ENCODE measurements at regions not wholly inside any gene's neighbourhood (a gene's known extent, or its start where the extent isn't known, plus 50 kb on each side); places are given as distances from the start of the nearest gene placed in this dataset.

- H3K27me3 Mint-ChIP-seq (ENCODE audit: low read depth in 2 of 2) = no peaks in the 10 kb centered on the region
- intact Hi-C loops (cut with micrococcal nuclease) = no loop called here
- 95% methylated on average over 1 of the region's 2 CpGs for WGBS (ENCODE audit: insufficient coverage)
These were observed 526.9 kb upstream of the VSTM2A start for GRCh38 chr7:54015251-54015650.

GRCh38 chr7:54037873-54038272 lies 504.3 kb upstream of the VSTM2A start:
- H3K9me3 ChIP-seq (ENCODE audit: control insufficient read depth, insufficient read depth, low read length) = peaks cover 14% of the 10 kb centered on the region
- ATAC-seq = no peak
- H3K27ac ChIP-seq (ENCODE audit: low read length) = no peak overlapping the region
- H3K4me1 ChIP-seq (ENCODE audit: control insufficient read depth, insufficient read depth, low read length) = no peaks in the 10 kb centered on the region
- H3K27ac Mint-ChIP-seq = no peak overlapping the region
- no peak overlapping the region for H3K4me3 Mint-ChIP-seq
- H3K36me3 Mint-ChIP-seq = peaks cover 18% of the 10 kb centered on the region
- no peaks in the 10 kb centered on the region for H3K27me3 ChIP-seq (ENCODE audit: control insufficient read depth, insufficient read depth, low read length)
- no peaks in the 10 kb centered on the region for H3K36me3 ChIP-seq (ENCODE audit: control insufficient read depth, insufficient read depth, low read length)
- H3K4me3 ChIP-seq (ENCODE audit: low read length) = no peak overlapping the region
- no peak for DNase-seq
- 93% methylated on average over 1 of the region's 1 CpG for WGBS (ENCODE audit: insufficient coverage)
- intact Hi-C loops (cut with micrococcal nuclease) = no loop called here
- no peak for TF ChIP-seq CTCF (IDR thresholded peaks at IDR 0.05)
- no peaks in the 10 kb centered on the region for H3K27me3 Mint-ChIP-seq (ENCODE audit: low read depth in 2 of 2)
- peaks cover 15 to 23% of the 10 kb centered on the region in 2 donors for H3K9me3 Mint-ChIP-seq
- H3K4me1 Mint-ChIP-seq = no peaks in the 10 kb centered on the region

More at GRCh38 chr7:54015251-54015650, 526.9 kb upstream of the VSTM2A start:
- no peak for DNase-seq
- H3K4me3 ChIP-seq (ENCODE audit: low read length) = no peak overlapping the region
- TF ChIP-seq CTCF (IDR thresholded peaks at IDR 0.05) = no peak
- no peaks in the 10 kb centered on the region for H3K4me1 ChIP-seq (ENCODE audit: control insufficient read depth, insufficient read depth, low read length)
- peaks cover 16% of the 10 kb centered on the region for H3K9me3 ChIP-seq (ENCODE audit: control insufficient read depth, insufficient read depth, low read length)
- no peak overlapping the region for H3K27ac ChIP-seq (ENCODE audit: low read length)
- no peak overlapping the region for H3K4me3 Mint-ChIP-seq
- no peak overlapping the region for H3K27ac Mint-ChIP-seq
- no peaks in the 10 kb centered on the region for H3K27me3 ChIP-seq (ENCODE audit: control insufficient read depth, insufficient read depth, low read length)
- H3K9me3 Mint-ChIP-seq = peaks cover 17 to 19% of the 10 kb centered on the region in 2 donors
- no peak for ATAC-seq
- H3K36me3 ChIP-seq (ENCODE audit: control insufficient read depth, insufficient read depth, low read length) = no peaks in the 10 kb centered on the region
- H3K4me1 Mint-ChIP-seq = no peaks in the 10 kb centered on the region
- peaks cover 20% of the 10 kb centered on the region for H3K36me3 Mint-ChIP-seq

- TF ChIP-seq CTCF (IDR thresholded peaks at IDR 0.05) = no peak
- WGBS (ENCODE audit: insufficient coverage) = 75% methylated on average over 4 of the region's 4 CpGs
- H3K9me3 Mint-ChIP-seq = peaks cover 26 to 32% of the 10 kb centered on the region in 2 donors
- DNase-seq (no peak), ATAC-seq (no peak)
- no peaks in the 10 kb centered on the region for H3K27me3 ChIP-seq (ENCODE audit: control insufficient read depth, insufficient read depth, low read length)
- peaks cover 4% of the 10 kb centered on the region for H3K36me3 Mint-ChIP-seq
- no peaks in the 10 kb centered on the region for H3K27me3 Mint-ChIP-seq (ENCODE audit: low read depth in 2 of 2)
- H3K4me3 ChIP-seq (ENCODE audit: low read length) = no peak overlapping the region
- peaks cover under 1% of the 10 kb centered on the region for H3K9me3 ChIP-seq (ENCODE audit: control insufficient read depth, insufficient read depth, low read length)
- no peak overlapping the region for H3K27ac Mint-ChIP-seq
- no peaks in the 10 kb centered on the region for H3K4me1 ChIP-seq (ENCODE audit: control insufficient read depth, insufficient read depth, low read length)
- intact Hi-C loops (cut with micrococcal nuclease) = no loop called here
- H3K36me3 ChIP-seq (ENCODE audit: control insufficient read depth, insufficient read depth, low read length) = no peaks in the 10 kb centered on the region
- no peak overlapping the region for H3K27ac ChIP-seq (ENCODE audit: low read length)
- no peak overlapping the region for H3K4me3 Mint-ChIP-seq
- no peaks in the 10 kb centered on the region for H3K4me1 Mint-ChIP-seq
These were observed 481.5 kb upstream of the VSTM2A start for GRCh38 chr7:54060643-54061042.

GRCh38 chr7:54066643-54067042 lies 475.5 kb upstream of the VSTM2A start:
- Mint-ChIP-seq H3K9me3 (peaks cover 16 to 22% of the 10 kb centered on the region in 2 donors), H3K27me3 (ENCODE audit: low read depth in 2 of 2) (no peaks in the 10 kb centered on the region), H3K36me3 (peaks cover 14% of the 10 kb centered on the region), H3K4me1 (no peaks in the 10 kb centered on the region), H3K4me3 (no peak overlapping the region), H3K27ac (no peak overlapping the region)
- TF ChIP-seq CTCF (IDR thresholded peaks at IDR 0.05) = no peak
- Histone ChIP-seq H3K4me3 (ENCODE audit: low read length) (no peak overlapping the region), H3K27me3 (ENCODE audit: control insufficient read depth, insufficient read depth, low read length) (no peaks in the 10 kb centered on the region), H3K27ac (ENCODE audit: low read length) (no peak overlapping the region), H3K9me3 (ENCODE audit: control insufficient read depth, insufficient read depth, low read length) (peaks cover 15% of the 10 kb centered on the region), H3K36me3 (ENCODE audit: control insufficient read depth, insufficient read depth, low read length) (no peaks in the 10 kb centered on the region), H3K4me1 (ENCODE audit: control insufficient read depth, insufficient read depth, low read length) (no peaks in the 10 kb centered on the region)
- intact Hi-C loops (cut with micrococcal nuclease) = no loop called here
- 72% methylated on average over 5 of the region's 5 CpGs for WGBS (ENCODE audit: insufficient coverage)
- no peak for DNase-seq
- ATAC-seq = no peak

All from natural killer cell (primary cell).